ENCODE measurements at regions not wholly inside any gene's neighbourhood (a gene's known extent, or its start where the extent isn't known, plus 50 kb on each side); places are given as distances from the start of the nearest gene placed in this dataset.

DNA sequence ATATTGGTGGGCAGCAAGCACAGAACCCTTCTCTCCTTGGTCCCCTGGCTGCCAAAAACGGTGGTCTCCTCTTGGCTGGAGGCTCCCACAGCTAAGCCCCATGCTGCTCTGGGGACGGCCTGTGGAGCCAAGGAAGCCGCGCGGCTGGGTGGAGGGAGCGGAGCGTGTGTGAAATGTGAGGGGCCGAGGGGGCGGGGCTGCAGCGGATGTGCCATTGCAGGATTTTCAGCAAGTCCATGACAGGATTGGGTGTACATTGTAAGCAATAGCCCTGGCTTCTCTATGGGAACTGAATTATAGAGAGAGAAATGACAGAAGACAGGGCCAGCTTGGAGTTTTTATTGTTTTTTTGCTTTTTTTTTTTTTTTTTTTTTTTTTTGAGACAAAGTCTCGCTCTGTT, 336.5 kb downstream of the DIRAS2 start:
- Histone ChIP-seq H3K9me3 (no peaks in the 10 kb centered on the region), H3K36me3 (no peaks in the 10 kb centered on the region), H3K4me3 (no peak overlapping the region), H3K27me3 (peaks cover 17% of the 10 kb centered on the region), H3K27ac (no peak overlapping the region), H3K4me1 (no peaks in the 10 kb centered on the region)
- no peak for TF ChIP-seq POLR2A (IDR thresholded peaks at IDR 0.05)
- no peak for TF ChIP-seq POLR2AphosphoS5 (IDR thresholded peaks at IDR 0.05)
- no peak for TF ChIP-seq CTCF (IDR thresholded peaks at IDR 0.05)
- no peak for TF ChIP-seq EP300 (IDR thresholded peaks at IDR 0.05)
- 84% methylated on average over 5 of the region's 11 CpGs; no CpG with 5 or more reads in 1 of the 2 donors for WGBS, 2 donors (ENCODE audit: low coverage in 1 of 2)
- ATAC-seq = no peak

GRCh38 chr9:90307167-90307833, 335.3 kb downstream of the DIRAS2 start:
- ATAC-seq = no peak
- H3K4me1 ChIP-seq = no peaks in the 10 kb centered on the region
- H3K27ac ChIP-seq = no peak overlapping the region
- TF ChIP-seq POLR2AphosphoS5 (IDR thresholded peaks at IDR 0.05) (no peak), EP300 (IDR thresholded peaks at IDR 0.05) (no peak), POLR2A (IDR thresholded peaks at IDR 0.05) (no peak)
- no peaks in the 10 kb centered on the region for H3K9me3 ChIP-seq
- H3K4me3 ChIP-seq = no peak overlapping the region
- peaks cover 17% of the 10 kb centered on the region for H3K27me3 ChIP-seq
- H3K36me3 ChIP-seq = no peaks in the 10 kb centered on the region
- WGBS, 2 donors (ENCODE audit: low coverage in 1 of 2) = 76 to 80% methylated on average over 2 of the region's 4 CpGs

- no peak for TF ChIP-seq POLR2A (IDR thresholded peaks at IDR 0.05)
- no peak for TF ChIP-seq CTCF (IDR thresholded peaks at IDR 0.05)
- no peak for TF ChIP-seq EP300 (IDR thresholded peaks at IDR 0.05)
- TF ChIP-seq POLR2AphosphoS5 (IDR thresholded peaks at IDR 0.05) = no peak
- WGBS, 2 donors (ENCODE audit: low coverage in 1 of 2) = 57 to 59% methylated on average over 4 of the region's 4 CpGs
- Histone ChIP-seq H3K9me3 (no peaks in the 10 kb centered on the region), H3K4me1 (no peaks in the 10 kb centered on the region), H3K36me3 (no peaks in the 10 kb centered on the region), H3K4me3 (no peak overlapping the region), H3K27me3 (peaks cover 17% of the 10 kb centered on the region), H3K27ac (no peak overlapping the region)
- no peak for ATAC-seq
Measured at GRCh38 chr9:90307891-90308290, 334.7 kb downstream of the DIRAS2 start.

GRCh38 chr9:90308691-90309090, 333.9 kb downstream of the DIRAS2 start:
- Histone ChIP-seq H3K36me3 (no peaks in the 10 kb centered on the region), H3K9me3 (no peaks in the 10 kb centered on the region), H3K4me3 (no peak overlapping the region), H3K27me3 (peaks cover 15% of the 10 kb centered on the region), H3K27ac (no peak overlapping the region), H3K4me1 (no peaks in the 10 kb centered on the region)
- 50 to 56% methylated on average over 3 to 4 of the region's 4 CpGs for WGBS, 2 donors (ENCODE audit: low coverage in 1 of 2)
- TF ChIP-seq EP300 (IDR thresholded peaks at IDR 0.05) (no peak), POLR2A (IDR thresholded peaks at IDR 0.05) (no peak), CTCF (IDR thresholded peaks at IDR 0.05) (no peak), POLR2AphosphoS5 (IDR thresholded peaks at IDR 0.05) (no peak)
- no peak for ATAC-seq

GRCh38 chr9:90309809-90310520, 332.7 kb downstream of the DIRAS2 start:
- no peak overlapping the region for H3K4me3 ChIP-seq
- H3K27me3 ChIP-seq = peaks cover 2% of the 10 kb centered on the region
- no peaks in the 10 kb centered on the region for H3K36me3 ChIP-seq
- H3K9me3 ChIP-seq = no peaks in the 10 kb centered on the region
- H3K4me1 ChIP-seq = no peaks in the 10 kb centered on the region
- no peak for TF ChIP-seq POLR2A (IDR thresholded peaks at IDR 0.05)
- no peak for TF ChIP-seq CTCF (IDR thresholded peaks at IDR 0.05)
- TF ChIP-seq EP300 (IDR thresholded peaks at IDR 0.05) = no peak
- no peak for TF ChIP-seq POLR2AphosphoS5 (IDR thresholded peaks at IDR 0.05)
- 86 to 90% methylated on average over 7 of the region's 7 CpGs for WGBS, 2 donors (ENCODE audit: low coverage in 1 of 2)
- ATAC-seq = no peak
- no peak overlapping the region for H3K27ac ChIP-seq

Data from gastroesophageal sphincter (tissue), 4 donors.